H4 (cell line): ENCODE measurements at regions not wholly inside any gene's neighbourhood (a gene's known extent, or its start where the extent isn't known, plus 50 kb on each side); places are given as distances from the start of the nearest gene placed in this dataset.
A peak's percentile ranks its signal among the peaks of the same experiment; 100 is the strongest.

Experiments
- DNase-seq: peaks from one replicate; pipeline ENCODE4 v3.0.0-alpha.2; 2015; ENCODE audit warnings: low spot score

DNA sequence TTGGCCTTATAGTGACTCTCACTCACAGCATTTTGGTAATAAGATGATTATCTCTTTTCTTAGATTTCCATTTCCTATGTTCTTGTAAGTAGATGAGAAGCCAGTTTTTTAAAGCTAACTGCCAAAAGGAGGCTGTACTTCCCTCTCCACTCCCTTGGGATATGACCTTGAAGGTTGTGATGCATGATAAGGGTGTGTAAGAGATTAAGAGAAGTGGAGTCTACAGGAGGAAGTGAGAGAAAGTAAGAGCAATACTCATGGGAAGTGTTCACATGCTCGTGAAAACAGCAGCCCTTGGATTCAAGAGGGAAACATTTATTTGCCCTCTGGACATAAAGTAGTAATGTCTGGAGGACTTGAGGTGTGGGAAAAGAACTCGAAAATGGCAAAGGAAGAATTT lies 171.5 kb downstream of the EVA1A start:
- DNase-seq = no peak

DNA sequence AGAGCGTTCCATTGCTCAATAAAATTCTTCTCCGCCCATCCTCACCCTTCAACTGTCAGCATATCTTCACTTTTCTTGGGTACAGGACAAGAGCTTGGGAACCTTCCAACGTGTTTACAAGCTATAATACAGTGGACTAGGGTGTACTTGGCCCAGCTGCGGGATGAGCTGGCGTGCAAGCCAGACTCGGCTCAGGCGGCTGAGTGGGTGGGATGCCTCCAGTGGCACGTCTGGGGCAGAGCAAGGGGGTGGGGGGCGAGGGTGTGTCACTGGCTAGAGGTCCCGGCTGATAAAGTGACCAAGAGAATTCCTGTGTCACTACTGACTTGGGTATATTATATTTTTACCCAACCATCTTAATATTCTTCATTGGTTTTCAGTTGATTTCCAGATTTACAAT lies 179.7 kb downstream of the EVA1A start:
- no peak for DNase-seq

DNA sequence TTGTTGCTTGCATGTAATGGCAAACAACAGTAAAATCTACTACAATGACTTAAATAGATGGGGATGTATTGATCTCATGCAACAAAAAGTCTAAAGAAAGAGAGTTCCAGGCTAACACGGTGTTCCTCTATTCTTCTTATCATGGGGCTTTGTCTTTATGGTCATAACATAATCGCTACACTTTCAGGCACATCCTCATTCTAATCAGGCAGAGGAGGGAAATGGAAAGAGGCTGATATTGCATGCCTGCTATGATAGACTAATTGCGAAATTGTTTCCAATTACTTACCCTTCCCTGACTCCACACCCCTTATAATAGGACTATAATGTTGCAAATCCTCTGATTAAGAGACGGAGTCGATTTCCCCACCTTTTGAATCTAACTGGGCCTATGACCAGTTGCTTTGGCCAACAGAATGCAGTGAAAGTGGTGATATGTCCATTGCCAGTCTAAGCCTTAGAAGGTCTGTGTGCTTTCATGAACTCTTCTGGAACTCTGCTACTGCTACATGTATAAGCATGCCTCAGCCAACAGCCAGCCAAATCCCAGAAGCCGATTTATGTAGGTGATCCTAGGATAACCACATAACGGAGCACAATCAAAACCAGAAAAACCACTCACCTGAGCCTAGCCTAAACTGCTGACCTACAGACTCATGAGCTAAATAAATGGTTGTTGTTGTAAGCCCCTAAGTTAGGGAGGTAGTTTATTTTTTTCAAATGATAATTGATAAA lies 180.3 kb upstream of the TACR1 start:
- DNase-seq = no peak

DNA sequence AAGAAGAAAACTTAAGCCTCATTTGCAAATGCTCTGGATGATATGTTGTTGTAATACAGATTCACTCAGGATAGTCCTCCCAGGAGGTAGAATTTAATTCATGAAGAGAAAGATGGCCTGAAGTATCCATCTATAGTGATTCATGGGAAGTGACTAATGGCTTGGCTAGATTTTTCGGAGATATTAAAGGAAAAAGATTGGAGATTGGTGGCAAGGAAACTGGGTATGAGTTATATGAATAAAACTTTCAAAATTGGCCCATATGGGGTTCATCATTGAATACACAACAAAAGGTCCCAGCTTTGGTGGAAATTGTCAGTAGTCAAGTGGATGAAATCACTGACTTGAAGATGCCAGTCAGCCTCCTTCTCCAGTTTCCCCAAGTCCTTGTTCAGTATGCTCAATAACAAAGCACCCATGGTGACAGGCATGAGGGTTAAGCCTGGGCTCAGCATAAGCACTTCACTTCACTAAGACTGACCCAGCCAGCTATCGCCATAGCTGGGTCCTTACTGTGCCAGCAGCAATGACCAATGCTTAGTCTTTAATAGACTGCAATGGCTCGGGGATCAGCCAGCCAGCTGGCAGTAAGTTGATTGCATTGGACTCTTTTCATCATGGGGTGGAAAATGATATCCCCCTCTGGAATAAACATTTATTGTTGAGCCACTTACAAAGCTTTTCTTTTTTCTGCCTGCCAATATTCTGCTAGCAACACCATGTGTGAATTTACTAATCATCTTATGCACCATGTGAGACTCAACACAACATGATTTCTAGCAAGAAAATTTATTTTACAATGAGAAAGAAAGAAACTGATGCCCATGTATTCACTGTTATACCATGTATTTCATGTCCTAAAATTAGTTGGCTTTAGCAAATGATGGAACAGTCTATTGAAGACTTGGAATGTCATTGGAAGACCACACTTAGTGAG lies 176.6 kb upstream of the TACR1 start:
- DNase-seq = no peak

DNA sequence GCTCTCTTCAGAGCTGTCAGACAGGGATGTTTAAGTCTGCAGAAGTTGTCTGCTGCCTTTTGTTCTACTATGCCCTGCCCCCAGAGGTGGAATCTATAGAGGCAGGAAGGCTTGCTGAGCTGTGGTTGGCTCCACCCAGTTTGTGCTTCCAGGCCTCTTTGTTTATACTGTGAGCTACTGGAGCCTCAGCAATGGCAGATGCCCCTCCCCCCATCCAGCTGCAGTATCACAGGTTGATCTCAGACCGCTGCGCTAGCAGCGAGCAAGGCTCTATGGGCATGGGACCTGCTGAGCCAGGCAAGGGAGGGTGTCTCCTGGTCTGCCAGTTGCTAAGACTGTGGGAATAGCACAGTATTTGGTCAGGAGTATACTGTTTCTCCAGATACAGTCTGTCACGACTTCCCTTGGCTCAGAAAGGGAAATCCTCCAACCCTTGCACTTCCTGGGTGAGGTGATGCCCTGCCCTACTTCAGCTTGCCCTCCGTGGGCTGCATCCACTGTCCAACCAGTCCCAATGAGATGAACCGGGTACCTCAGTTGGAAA lies 175.2 kb upstream of the TACR1 start:
- DNase-seq = peak; percentile 64

DNA sequence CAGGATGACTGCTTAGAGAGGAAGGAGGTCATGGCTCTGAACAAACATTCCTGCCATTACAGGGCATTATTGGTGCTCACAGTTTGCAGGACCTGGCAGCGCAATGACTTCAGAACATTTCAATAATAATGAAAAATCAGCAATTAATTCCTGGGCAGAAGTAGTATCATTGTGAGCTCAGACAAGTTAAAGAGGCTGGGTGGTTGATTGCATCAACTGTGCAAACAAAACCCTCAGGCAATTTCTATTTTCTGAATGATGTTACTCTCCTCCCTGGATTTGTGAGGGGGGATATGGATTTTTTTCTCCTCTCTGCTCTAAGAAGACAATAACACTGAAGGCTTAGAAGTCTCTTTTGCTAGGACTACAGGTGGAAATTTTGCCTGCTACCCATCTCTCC lies 168.1 kb upstream of the TACR1 start:
- no peak for DNase-seq

DNA sequence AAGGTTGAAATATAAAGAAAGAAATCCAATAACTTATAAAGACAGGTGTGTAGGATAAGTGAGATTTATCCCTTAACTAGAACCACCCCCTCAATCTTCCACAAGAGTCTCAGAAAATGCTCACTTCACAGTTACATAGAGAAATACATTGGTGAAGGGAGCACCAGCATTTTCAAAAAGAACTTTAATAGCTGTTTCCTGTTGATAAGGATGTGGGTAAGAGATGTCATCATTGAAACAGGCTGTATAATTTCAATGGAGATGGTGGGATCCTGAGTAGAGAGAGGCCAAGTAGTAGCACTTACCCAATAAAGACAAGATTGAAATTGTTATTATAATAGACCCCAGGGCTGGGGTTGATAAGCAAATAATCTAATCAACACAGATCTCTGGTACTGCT lies 162.2 kb upstream of the TACR1 start:
- no peak for DNase-seq

DNA sequence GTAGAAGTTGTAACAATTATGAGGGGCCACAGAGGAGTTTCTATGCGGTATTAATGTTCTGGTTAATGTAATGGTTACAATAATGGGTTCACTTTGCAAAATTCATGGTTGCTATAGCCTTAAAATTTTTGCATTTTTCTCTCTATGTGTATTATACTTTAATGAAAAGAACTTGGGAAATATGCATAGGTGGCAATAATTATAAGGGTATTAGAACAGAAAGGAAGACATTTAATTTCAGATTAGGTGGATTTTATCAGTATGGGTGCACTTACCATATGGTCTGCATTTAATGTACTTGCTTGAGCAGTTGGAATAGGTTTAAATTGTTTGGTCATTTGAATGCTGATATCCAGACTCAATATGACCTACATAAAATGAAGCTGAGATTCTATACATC lies 161.6 kb upstream of the TACR1 start:
- DNase-seq = no peak

DNA sequence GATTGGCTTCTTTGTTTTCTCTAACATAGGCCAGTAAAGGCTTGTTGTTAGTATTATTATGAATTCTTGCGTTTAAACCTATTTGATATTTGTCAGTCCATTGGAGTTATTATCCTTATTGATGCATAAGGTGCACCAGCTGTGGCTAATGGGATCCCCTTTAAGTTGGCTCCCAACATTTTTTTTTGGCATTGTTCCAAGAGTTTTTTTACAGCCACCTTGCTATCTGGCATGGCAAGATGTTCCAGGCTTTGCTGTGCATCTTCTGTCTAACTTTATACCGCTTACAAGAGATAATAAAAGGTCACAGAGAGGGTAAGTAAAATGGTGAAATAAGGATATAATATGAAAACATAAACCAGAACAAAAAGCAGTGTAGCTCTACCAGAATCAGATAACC lies 157.5 kb upstream of the TACR1 start:
- DNase-seq = no peak

DNA sequence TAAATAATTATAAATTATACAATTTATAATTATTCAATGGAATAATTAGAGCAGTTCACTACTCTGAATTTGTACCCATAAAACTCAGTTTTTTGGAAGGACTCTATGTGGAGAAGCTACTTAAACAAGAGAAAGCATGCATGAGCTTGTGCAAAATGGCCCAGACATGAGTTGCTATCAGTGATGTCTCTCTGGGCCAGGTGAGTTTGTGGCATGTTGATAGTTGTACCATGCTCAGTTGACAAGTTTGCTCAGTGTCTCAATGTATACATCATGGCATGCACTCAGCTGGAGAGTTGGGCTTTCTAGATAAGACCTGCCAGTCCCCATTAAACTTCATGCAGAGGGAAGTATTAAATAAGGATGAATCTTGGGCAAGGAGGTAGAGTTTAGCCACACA lies 153.8 kb upstream of the TACR1 start:
- no peak for DNase-seq

DNA sequence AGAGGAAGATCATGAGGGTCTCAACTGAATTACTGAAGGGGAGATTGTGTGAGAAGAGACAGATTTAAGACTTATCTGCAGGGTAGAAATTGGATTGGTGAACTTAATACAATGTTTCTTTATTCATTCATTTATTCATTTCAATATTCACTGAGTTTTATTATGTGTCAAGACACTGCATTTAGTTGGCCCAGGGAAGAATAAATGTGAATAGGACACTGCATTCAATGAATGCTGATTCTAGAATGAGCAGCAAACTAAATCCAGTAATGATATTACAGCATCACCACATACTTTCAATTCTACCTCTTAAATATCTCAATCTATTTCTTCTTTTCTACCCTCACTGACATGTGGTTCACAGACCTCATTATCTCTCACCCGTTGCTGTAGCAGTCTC lies 149.0 kb upstream of the TACR1 start:
- DNase-seq = no peak

DNA sequence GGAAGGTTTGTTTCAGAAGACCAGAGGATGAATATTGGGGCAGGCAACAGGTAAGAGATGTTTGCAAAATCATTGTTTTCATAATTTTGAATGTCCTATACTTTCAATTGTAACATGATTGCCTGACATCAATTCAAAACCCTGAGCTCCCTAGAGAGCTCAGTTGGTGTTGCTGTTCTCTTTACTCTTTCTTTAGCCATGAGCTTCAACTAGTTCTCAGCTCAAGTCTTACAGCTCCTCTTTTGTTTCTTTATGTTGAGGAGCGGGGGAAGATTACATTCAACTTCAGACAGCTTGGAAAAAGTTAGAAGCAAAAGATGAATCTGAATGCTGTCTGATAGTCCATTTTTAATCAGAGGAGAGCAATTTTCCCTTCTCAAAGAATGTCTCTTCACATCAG lies 144.8 kb upstream of the TACR1 start:
- DNase-seq = no peak

DNA sequence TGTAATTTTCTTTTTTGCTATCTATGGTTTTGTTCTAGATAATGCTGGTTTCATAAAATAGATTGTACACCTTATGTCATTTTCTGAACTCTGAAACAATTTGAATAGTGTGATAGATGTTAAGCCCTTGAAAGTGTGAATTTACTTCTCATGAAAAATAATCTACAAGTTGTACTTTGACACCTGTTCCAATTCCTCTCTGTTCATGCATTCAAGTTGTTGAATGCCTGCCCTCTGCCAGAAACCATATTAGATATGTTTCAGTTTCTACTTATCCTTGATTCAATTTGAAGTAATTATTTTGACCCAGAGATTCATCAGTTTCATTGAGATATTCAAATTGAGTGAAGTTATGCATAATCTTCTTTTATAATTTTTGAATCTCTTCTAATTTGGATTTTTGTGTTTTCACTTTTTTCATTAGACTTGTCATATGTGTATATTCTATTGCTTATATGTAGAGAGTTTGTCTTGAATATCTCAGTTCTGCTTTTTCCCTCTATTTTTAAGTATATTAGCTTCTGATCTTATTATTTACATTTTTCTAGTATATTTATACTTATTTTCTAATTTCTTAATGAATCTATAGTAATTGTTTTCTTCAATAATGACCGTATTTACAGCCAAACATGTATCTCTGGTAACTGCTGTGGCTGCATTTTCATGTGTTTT lies 143.3 kb upstream of the TACR1 start:
- no peak for DNase-seq

DNA sequence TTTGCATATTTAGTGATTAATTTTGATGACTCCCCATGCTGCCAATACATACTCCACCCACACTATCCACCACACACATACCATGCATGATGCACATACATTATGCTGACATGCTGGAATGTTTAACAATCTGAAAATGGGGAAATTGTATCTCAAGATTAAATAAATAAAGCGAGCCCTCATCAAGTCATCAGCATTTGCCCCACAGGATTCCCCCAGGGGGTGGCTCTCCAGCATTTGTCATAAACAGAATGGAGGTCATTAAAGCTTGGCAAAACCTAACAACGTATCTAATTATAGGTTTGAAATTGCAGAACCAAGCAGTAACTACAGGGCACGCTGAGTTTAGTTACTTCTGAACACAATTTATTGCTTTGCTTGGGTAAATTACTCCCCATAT lies 141.2 kb upstream of the TACR1 start:
- DNase-seq = peak; percentile 40

DNA sequence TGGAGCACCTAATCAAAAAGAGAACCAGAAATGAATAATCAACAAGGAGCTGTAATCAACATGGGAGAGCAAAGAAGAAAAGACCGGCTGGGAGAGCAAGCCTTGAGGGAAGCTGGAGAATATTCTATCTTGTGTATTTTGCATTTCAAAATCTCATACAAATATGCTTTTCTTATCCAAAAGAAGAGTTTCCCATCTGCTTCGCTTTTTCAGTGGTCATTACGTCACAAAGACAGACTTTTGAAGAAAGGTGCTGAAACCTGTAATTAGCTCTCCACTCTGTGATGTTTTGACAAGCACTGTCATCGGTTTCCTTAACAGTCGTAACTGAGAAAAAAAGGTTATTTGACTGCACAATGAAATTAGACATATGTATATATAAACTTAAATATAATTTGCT lies 139.1 kb upstream of the TACR1 start:
- no peak for DNase-seq

DNA sequence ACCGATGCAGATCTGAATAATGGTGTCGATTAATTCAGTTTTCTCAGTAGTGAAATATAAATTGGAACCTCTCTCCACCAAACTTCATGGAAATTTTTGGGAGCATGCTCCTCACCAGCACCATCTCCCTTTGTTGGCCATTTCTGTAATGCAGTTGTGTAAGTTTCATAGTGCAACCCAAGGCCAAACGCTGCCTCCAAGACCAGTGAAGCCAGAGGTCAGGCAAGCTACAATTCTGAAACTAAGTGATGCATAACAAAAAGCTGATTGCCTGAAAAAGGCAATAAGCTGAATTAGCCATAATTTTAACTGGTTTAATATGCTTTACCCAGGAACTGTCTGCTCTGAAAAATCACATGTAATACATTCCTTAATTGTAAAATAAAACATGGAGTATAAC lies 138.3 kb upstream of the TACR1 start:
- DNase-seq = no peak

DNA sequence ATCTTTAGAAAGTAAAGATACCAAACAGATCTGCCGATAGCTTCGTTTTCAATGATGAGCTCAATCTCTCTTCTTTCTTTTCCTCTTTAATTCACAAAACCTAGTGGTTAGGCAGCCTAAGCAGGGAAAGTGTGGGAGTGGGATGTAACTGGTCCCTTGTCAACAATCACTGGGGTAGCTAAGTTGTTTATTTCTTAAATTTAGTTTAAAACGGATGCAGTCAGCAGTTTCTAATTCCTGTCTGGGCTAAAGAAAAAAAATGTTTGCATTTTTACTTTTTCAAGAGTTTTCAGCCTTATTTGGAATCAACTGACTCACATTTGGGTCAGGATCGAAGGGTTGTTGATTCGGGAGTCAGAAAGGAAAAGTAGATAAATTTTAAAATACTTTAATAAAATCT lies 137.7 kb upstream of the TACR1 start:
- no peak for DNase-seq

DNA sequence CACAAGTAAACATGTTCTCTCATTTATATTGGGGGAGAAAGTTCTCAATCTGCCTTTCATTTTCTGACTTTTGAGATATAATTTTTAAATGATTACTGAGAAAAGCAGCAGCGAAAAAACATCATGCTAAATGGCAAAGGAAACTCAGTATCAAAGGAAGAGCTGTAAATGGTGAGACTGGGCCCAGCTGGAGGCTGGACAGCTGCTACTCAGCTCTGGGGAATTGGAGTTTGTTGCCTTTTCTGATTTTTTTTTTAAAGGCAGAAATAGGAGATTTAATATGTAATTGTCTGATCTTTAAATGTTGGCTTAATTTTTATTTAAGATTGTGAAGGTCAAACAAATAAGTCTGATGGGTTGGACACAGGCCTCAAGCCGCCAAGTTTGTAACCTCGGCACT lies 137.1 kb upstream of the TACR1 start:
- DNase-seq = no peak

DNA sequence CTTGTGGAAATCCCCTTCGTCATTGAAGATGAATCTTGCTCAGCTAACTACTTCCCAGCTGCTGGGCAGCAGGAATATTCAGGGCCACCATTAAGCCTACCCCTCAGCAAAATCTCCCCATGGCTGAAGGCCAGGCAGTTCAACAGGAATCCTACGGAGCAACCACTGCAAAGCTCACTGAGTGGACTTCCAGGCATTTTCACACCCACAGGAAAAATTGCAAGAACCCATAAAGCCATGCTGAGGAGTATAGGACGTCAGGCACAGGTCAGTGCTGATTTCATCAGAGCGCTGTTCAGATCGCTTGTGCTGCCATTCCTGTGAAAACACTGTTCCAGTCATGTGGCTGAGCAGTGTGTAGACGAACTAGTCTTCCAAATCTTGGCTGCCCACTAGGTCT lies 134.8 kb upstream of the TACR1 start:
- DNase-seq = no peak

DNA sequence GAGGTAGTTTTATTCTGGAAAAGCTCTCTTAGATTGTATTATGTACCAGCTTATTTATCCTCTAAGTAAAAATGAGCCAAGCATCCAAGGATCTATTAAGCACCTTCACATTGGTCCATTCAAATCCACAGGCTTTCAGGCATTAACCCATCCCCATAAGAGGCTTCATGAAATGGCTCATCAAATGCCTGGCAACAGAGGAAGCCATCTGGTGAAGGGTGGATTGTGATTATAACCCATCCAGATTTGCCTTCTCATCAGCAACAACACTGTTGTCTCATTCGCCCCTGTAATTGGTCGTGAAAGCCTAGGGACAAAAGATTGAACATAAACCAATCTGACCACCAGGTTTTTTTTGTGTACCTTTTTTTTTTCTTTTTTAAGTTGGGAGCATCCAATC lies 134.3 kb upstream of the TACR1 start:
- no peak for DNase-seq

DNA sequence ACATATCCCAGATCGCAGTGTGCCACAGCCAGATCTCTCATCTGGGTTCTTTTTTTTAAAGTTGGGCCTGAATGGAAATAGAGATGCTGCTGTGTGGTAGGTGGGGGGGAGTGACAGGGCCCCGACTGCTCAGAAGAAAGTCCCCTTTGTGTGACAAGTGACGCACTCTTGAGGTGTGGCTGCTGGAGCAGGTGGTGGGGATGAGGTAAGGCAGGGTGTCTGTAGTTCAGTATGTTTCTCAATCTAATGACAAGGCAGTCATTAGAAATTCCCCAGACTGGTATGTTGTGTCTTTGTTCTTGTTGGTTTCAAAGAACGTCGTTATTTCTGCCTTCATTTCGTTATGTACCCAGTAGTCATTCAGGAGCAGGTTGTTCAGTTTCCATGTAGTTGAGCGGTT lies 128.8 kb upstream of the TACR1 start:
- DNase-seq = no peak

DNA sequence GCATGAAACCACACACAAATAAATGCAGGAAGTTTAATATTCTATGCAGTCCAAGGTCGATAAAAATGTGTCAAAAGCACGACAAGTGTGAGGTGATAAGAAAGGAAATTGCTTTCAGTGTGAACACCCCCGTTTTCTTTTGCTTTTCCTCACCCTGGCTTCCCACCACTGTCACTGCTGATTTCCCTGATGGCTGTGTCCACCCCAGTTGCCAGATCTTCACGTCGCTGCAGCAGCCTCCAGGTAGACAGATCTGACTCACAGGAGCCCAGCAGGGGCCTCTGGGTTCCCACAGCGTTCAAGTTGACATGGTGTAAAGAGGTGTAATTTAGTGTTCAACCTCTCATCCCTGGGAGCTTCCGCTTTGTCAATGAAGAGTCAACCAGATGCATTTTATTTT lies 128.0 kb upstream of the TACR1 start:
- DNase-seq = no peak

DNA sequence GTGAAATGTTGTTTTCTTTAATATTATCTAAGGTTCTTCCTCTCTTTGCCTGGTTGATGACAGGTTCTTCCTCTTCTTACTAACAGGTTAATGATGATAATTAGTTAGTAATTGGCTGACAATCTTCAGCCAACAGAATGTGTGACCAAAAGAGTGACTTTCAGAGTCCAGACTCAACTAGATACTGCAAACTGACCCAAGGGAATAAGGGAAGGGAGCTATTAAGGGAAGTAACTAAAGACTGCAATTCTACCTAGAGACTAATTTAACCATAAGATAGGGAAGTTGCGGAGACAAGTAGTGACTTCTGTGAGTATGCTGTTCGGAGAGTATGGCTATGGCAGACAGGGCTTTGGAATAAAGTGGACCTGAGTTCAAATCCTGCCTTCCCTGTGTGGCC lies 127.3 kb upstream of the TACR1 start:
- DNase-seq = no peak
